ENCODE measurements at regions not wholly inside any gene's neighbourhood (a gene's known extent, or its start where the extent isn't known, plus 50 kb on each side); places are given as distances from the start of the nearest gene placed in this dataset.

DNA sequence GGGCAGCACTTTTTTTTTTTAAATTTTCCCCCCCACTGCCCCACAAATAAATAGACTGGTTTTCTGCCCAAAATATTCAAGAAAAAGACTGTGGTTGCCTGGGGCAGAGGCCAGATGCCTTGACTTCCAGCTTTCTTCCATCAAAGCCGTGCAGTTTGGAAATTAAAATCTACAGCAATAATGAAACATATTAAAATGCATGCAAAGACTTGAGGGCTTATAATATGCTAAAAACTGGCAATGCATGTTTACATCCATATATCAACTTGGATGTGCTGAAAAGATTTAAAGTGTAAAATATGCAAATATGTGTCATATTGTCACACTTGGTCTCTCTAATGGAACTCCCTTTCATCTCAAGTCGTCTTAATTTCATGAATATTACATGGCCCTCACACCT is 2036.2 kb upstream of the PIK3C3 start:
- H3K27me3 ChIP-seq (ENCODE audit: control insufficient read depth in 2 of 2, insufficient read depth in 2 of 2, low read length in 2 of 2), result no peaks in the 10 kb centered on the region
- H3K36me3 ChIP-seq (ENCODE audit: control insufficient read depth in 2 of 2, extremely low read depth in 1 of 2, insufficient read depth in 2 of 2, low read length in 2 of 2), result no peaks in the 10 kb centered on the region
- no peak overlapping the region for H3K4me3 ChIP-seq (replicated peaks in 1 of 3; ENCODE audit: insufficient read depth in 1 of 3, low read depth in 1 of 3, low read length in 3 of 3)
- no peaks in the 10 kb centered on the region for H3K9me3 ChIP-seq (replicated peaks; ENCODE audit: control insufficient read depth, insufficient read depth, low read length)
- H3K9me1 ChIP-seq (replicated peaks; ENCODE audit: control insufficient read depth, extremely low read depth, insufficient read depth, low read length), result no peaks in the 10 kb centered on the region
- TF ChIP-seq, protein P1, sequence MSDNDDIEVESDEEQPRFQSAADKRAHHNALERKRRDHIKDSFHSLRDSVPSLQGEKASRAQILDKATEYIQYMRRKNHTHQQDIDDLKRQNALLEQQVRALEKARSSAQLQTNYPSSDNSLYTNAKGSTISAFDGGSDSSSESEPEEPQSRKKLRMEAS (IDR thresholded peaks at IDR 0.05; ENCODE audit: insufficient read depth, insufficient read length), result no peak
- no peak for TF ChIP-seq JUN (IDR thresholded peaks at IDR 0.05; ENCODE audit: borderline replicate concordance, insufficient read depth, insufficient read length, low read depth)
- no peak for TF ChIP-seq POLR2AphosphoS5 (IDR thresholded peaks at IDR 0.05; ENCODE audit: insufficient read depth, low read depth, low read length)
- no peak for TF ChIP-seq POLR2A (IDR thresholded peaks at IDR 0.05; ENCODE audit: low read depth, low read length)
- no peak for TF ChIP-seq FOS (IDR thresholded peaks at IDR 0.05; ENCODE audit: borderline replicate concordance, insufficient read depth, low read length)
- TF ChIP-seq, protein P2, sequence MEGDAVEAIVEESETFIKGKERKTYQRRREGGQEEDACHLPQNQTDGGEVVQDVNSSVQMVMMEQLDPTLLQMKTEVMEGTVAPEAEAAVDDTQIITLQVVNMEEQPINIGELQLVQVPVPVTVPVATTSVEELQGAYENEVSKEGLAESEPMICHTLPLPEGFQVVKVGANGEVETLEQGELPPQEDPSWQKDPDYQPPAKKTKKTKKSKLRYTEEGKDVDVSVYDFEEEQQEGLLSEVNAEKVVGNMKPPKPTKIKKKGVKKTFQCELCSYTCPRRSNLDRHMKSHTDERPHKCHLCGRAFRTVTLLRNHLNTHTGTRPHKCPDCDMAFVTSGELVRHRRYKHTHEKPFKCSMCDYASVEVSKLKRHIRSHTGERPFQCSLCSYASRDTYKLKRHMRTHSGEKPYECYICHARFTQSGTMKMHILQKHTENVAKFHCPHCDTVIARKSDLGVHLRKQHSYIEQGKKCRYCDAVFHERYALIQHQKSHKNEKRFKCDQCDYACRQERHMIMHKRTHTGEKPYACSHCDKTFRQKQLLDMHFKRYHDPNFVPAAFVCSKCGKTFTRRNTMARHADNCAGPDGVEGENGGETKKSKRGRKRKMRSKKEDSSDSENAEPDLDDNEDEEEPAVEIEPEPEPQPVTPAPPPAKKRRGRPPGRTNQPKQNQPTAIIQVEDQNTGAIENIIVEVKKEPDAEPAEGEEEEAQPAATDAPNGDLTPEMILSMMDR (IDR thresholded peaks at IDR 0.05; ENCODE audit: extremely low read depth in 1 of 2, insufficient read depth in 1 of 2, low read depth in 1 of 2, low read length in 2 of 2), result no peak
- H3K4me1 ChIP-seq (ENCODE audit: control insufficient read depth, extremely low read depth, insufficient read depth, low read length), result no peaks in the 10 kb centered on the region
- no peaks in the 10 kb centered on the region for H3K79me2 ChIP-seq (ENCODE audit: control insufficient read depth, insufficient read depth, low read length)
- no peaks in the 10 kb centered on the region for H4K20me1 ChIP-seq (replicated peaks; ENCODE audit: control insufficient read depth, extremely low read depth, insufficient read depth, low read length)
- CTCF ChIA-PET, result interaction anchor here (1.2 kb wide), 1 partner anchor 15 kb away, joined by 3 read pairs; no protein-coding TSS in a partner anchor
- POLR2A ChIA-PET, result no interaction called here
- no peak overlapping the region for H3K9ac ChIP-seq (replicated peaks; ENCODE audit: extremely low read depth, insufficient read depth, low read length)
- no peak overlapping the region for H3K27ac ChIP-seq (ENCODE audit: insufficient read depth, low read depth, low read length)
- intact Hi-C loops (cut with micrococcal nuclease) (no loop called here), dilution Hi-C loops (cut with MboI; ENCODE audit: extremely low pct_ligation_motif_present, low sequenced_read_pairs) (no loop called here)
- H3K4me2 ChIP-seq (ENCODE audit: insufficient read depth, low read length), result no peak overlapping the region
- no peak for DNase-seq (ENCODE audit: low read depth, low spot score)
- H2AFZ ChIP-seq (ENCODE audit: low read depth, low read length), result no peak overlapping the region
- no peak for FAIRE-seq
- no TSS peak for BruUV-seq (replicated peaks)

All from endothelial cell of umbilical vein (primary cell).